ENCODE measurements at regions not wholly inside any gene's neighbourhood (a gene's known extent, or its start where the extent isn't known, plus 50 kb on each side); places are given as distances from the start of the nearest gene placed in this dataset.

DNA sequence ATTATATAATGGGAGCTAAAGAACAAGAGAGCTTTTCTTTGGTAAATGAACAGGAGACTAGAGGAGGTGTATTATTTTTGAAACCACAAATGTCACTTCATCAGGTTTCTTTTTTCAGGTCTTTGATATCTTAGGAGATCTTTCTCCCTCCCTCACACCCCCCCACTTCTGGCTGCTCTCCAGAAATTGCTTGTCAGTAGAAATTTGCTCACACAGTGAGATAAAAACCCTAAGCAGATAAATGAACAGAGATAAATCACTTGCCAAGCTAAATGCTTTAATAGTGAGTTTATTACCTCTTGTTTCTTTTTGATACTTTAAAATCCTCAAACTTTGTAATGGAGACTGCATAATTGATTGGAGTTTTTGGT, 421.2 kb upstream of the TENM3 start:
- DNase-seq (ENCODE audit: low read depth, low spot score) = peak; percentile 36
- no peak overlapping the region for H3K4me3 ChIP-seq (ENCODE audit: low read depth, low read length)
- in situ Hi-C loops (cut with HindIII; ENCODE audit: low sequenced_read_pairs) = no loop called here
- TF ChIP-seq, protein P1, sequence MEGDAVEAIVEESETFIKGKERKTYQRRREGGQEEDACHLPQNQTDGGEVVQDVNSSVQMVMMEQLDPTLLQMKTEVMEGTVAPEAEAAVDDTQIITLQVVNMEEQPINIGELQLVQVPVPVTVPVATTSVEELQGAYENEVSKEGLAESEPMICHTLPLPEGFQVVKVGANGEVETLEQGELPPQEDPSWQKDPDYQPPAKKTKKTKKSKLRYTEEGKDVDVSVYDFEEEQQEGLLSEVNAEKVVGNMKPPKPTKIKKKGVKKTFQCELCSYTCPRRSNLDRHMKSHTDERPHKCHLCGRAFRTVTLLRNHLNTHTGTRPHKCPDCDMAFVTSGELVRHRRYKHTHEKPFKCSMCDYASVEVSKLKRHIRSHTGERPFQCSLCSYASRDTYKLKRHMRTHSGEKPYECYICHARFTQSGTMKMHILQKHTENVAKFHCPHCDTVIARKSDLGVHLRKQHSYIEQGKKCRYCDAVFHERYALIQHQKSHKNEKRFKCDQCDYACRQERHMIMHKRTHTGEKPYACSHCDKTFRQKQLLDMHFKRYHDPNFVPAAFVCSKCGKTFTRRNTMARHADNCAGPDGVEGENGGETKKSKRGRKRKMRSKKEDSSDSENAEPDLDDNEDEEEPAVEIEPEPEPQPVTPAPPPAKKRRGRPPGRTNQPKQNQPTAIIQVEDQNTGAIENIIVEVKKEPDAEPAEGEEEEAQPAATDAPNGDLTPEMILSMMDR (IDR thresholded peaks at IDR 0.05; ENCODE audit: low read depth, low read length) = no peak

DNA sequence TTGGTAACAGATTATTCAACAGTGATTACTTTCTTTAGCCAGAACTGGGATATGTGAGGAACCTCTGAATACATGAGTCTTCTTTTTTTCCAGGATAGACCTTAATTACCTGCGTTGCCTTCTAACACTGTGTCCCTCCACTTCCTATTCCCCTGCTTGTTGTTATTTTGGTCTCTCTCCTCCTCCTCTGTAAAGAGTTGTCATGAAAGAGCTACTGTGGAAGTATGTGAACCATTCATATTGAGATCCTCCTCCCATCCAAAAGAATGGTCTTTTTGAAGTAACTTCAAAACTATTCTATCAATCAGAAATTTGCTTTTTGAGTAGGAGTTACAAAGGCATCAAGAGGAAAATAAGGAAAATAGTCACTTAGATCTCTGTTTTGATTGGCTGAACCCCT, 420.0 kb upstream of the TENM3 start:
- no peak overlapping the region for H3K4me3 ChIP-seq (ENCODE audit: low read depth, low read length)
- no peak for DNase-seq (ENCODE audit: low read depth, low spot score)
- TF ChIP-seq, protein P1 (IDR thresholded peaks at IDR 0.05; ENCODE audit: low read depth, low read length) = no peak
- in situ Hi-C loops (cut with HindIII; ENCODE audit: low sequenced_read_pairs) = no loop called here

DNA sequence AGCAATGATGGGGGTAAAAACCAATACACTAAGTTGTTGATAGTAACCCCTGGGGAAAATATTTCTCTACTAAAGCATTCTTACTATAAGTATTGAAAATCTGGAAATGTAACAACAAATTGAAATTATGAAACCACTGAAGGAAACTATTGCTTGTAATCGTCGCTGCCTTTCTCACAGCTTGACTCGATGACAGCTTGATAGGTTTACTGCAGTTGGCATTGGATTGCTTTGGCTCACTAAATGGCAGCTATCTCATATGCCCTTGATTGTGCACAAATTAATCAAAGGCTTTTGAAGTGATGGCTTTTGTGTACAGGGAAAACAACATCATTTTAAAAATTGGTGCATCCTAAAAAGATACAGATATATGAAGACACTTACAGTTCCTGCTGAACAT, 419.6 kb upstream of the TENM3 start:
- no peak for DNase-seq (ENCODE audit: low read depth, low spot score)
- H3K4me3 ChIP-seq (ENCODE audit: low read depth, low read length) = no peak overlapping the region
- in situ Hi-C loops (cut with HindIII; ENCODE audit: low sequenced_read_pairs) = no loop called here
- TF ChIP-seq, protein P1 (IDR thresholded peaks at IDR 0.05; ENCODE audit: low read depth, low read length) = no peak

DNA sequence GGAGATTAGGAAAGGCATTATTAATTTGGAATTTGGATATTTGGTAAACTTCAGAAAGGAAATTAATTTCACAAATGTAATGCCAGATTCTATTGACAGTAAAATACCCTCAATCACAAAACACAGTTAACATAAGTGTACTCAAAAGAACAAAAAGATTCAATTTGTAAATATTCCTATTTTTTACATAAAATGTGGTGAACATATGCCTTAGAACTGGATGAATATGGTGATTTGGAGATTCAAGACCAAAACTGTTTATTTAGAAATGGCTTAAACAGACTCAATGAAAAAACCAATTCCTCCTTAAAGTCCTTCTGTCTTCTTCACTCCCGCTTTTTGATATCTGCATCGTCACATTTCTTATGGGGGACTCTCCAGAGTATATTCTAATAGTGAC, 417.6 kb upstream of the TENM3 start:
- no peak overlapping the region for H3K4me3 ChIP-seq (ENCODE audit: low read depth, low read length)
- DNase-seq (ENCODE audit: low read depth, low spot score) = no peak
- in situ Hi-C loops (cut with HindIII; ENCODE audit: low sequenced_read_pairs) = no loop called here
- TF ChIP-seq, protein P1 (IDR thresholded peaks at IDR 0.05; ENCODE audit: low read depth, low read length) = no peak

DNA sequence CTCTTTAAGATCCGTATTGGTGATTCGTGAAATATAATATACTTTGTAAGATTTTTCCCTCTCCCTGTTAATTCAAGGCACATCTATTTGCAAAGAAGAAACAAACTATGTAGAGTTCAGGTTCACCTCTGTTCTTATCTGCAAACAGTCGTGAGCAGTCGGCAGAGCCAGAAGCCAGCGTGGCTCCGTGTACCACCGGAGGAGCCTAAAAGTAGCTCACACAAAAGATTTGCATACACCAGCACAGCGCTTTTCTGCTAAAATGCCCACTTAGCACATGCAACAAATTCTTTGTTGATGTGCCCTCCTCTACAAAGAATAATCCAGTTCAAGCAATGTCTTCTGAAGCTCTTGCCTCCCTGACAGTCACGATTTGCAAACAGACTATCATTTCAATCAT, 416.0 kb upstream of the TENM3 start:
- DNase-seq (ENCODE audit: low read depth, low spot score) = no peak
- TF ChIP-seq, protein P1 (IDR thresholded peaks at IDR 0.05; ENCODE audit: low read depth, low read length) = no peak
- H3K4me3 ChIP-seq (ENCODE audit: low read depth, low read length) = no peak overlapping the region
- in situ Hi-C loops (cut with HindIII; ENCODE audit: low sequenced_read_pairs) = no loop called here

DNA sequence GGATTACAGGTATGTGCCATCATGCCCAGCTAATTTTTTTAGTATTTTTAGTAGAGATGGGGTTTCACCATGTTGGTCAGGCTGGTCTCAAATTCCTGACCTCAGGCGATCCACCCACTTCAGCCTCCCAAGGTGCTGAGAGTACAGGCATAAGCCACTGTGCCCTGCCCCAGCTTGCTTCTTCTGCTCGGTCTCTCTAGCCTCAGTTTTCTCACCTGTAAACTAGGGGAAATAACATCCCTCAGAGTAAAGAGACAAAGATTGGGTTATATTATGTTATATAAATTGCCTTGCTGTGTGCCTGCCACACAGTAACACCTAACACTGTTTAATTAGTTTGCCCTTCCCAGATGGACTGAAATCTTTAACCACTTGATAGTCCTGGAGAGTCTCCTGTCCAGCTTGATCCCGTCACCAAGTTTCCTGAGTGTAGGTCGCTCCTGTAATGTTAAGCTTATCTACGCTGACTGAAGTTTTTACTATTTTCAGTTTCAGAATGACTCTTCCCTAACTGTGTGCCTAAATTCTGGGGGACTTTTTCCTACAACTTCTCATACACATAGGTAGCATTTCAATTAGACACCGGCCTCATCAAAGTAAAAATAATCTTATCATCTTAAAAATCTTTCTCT, 412.7 kb upstream of the TENM3 start:
- TF ChIP-seq, protein P1 (IDR thresholded peaks at IDR 0.05; ENCODE audit: low read depth, low read length) = no peak
- DNase-seq (ENCODE audit: low read depth, low spot score) = no peak
- in situ Hi-C loops (cut with HindIII; ENCODE audit: low sequenced_read_pairs) = no loop called here
- no peak overlapping the region for H3K4me3 ChIP-seq (ENCODE audit: low read depth, low read length)

DNA sequence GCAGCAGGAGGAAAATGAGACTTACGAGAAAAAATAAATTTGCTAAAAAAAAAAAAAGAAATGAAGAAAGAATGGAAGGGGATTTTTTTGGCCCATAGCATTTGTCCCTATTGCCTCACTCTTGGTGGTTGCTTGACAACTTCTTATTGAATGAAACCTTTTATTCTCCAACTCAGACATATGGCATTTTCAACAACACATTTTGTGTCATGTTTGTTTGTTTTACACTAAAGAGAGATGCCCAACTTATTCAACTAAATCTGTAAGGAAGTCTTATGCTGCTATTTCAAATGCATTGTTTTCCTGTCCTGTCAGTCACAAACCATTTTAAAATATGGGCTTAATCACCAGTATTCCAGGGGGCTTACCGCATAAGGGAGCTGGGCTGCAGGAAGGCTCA, 409.1 kb upstream of the TENM3 start:
- DNase-seq (ENCODE audit: low read depth, low spot score) = no peak
- TF ChIP-seq, protein P1 (IDR thresholded peaks at IDR 0.05; ENCODE audit: low read depth, low read length) = no peak
- no peak overlapping the region for H3K4me3 ChIP-seq (ENCODE audit: low read depth, low read length)
- in situ Hi-C loops (cut with HindIII; ENCODE audit: low sequenced_read_pairs) = no loop called here

Measured in astrocyte of the spinal cord (primary cell).